GM23248 (cell line): ENCODE measurements at regions not wholly inside any gene's neighbourhood (a gene's known extent, or its start where the extent isn't known, plus 50 kb on each side); places are given as distances from the start of the nearest gene placed in this dataset.

Experiments used
- EZH2 ChIP-seq: fragments of 200-600 bp; sonication (generic); IDR thresholded peaks from 2 replicates; pipeline ENCODE4 v1.6.1; 2018; ENCODE audit warnings: antibody characterized with exemption, mild to moderate bottlenecking; ENCODE audit not compliant: insufficient read depth, poor library complexity, severe bottlenecking
- EZH2phosphoT487 ChIP-seq: fragments of 200-600 bp; sonication (generic); IDR thresholded peaks from 2 replicates; pipeline ENCODE4 v1.6.1; 2018; ENCODE audit warnings: antibody characterized with exemption, moderate library complexity, mild to moderate bottlenecking, low read depth; ENCODE audit not compliant: insufficient read depth

DNA sequence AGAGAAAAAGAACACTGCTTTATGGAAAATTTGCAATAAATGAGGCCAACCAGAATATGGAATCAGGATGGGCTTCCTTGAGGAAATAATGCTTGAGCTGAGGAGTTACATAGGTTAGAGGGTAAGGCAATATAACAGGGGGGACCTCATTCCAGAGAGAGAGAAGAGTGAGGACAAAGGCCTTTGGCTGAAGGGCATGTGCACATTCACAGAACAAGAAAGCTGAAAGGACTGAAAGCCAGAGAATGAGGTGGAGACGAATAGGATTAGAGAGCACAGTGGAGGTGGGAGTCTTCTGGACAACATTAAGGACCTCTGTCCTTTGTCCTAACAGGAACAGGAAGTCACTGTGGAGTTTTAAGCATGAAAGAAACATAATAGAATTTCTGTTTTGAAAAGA, 60.7 kb upstream of the MROH9 start:
- no peak for TF ChIP-seq EZH2
- no peak for TF ChIP-seq EZH2phosphoT487
